ENCODE measurements at regions not wholly inside any gene's neighbourhood (a gene's known extent, or its start where the extent isn't known, plus 50 kb on each side); places are given as distances from the start of the nearest gene placed in this dataset.
"Not testable (repeated sequence)": the region's sequence is repeated elsewhere in the genome, so short reads cannot be mapped to it uniquely, and the experiment has no call there.

DNA sequence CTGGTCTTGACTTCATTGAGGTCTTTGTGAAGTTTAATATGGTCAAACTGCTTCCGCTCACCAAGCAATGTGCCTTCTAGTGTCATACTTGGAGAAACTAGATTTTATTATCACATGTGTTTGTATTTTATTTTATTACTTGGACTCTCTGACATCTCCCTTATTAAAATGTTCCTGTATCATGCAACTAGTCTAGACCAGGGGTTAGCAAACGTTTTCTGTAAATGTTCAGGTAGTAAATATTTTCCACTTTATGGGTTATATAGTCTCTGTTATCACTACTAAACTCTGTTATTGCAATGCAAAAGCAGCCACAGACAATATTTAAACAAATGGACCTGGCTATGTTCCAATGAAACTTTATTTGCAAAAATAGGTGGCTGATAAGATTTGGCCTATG, 443.8 kb downstream of the MID1IP1 start:
- DNase-seq: no peak

GRCh38 chrX:39247536-39247935, 446.3 kb downstream of the MID1IP1 start:
- no peak for DNase-seq

DNA sequence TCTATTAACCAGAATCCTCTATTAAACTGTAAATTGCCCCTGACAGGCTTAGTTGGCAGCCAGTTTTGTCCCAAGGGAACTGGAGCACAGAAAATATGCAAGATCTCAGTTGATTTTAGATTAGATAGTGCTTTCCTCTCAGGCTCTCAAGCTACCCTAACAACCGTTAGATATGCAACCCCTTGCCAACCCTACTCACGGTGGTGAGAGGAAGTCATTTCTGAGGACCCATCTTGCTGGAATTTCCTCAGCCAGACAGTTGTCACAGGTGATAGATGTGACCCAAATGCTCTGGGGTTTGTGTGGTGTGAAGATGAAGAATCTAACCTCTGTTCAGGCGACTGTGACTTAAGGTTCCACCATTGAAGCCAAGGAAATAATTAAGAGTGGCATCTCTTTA, 447.1 kb downstream of the MID1IP1 start:
- no peak for DNase-seq

DNA sequence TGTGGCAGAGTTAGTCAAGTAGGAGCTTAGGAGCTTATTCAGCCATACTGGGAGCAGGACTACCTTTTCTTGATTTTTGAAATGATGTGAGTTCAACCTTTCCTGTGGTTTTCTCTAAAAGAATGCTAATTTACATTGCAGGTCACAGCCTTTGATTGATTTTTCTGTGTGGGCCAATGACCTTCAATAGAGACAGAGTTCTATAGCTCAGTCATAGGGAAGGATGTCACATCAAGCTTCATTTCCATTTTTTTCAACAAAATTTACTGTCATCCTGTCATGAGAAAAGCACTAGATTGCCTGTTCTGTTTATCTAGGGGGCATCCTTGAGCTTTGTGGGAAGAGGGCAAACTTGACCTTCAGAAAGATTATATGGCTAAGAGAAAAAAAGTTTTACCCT, 448.7 kb downstream of the MID1IP1 start:
- no peak for DNase-seq

DNA sequence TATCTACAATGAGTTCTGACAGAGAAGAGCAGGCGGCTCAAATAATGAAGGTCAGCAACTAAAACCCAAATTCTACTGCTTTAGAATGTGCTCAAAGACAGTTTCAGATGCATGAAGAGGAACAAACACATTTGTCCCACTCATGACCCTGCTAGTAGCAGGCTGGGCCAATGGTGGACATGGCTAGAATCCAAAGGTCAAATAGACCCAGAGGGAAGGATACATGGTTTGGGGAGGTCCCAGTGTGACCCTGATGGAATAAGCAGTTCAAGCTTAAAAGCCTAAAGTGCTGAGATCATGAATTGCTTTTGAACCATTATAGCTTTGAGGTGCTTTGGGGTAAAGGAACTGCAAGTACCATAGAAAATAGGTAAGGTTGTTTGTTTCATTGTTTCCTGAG, 450.7 kb downstream of the MID1IP1 start:
- DNase-seq: no peak

DNA sequence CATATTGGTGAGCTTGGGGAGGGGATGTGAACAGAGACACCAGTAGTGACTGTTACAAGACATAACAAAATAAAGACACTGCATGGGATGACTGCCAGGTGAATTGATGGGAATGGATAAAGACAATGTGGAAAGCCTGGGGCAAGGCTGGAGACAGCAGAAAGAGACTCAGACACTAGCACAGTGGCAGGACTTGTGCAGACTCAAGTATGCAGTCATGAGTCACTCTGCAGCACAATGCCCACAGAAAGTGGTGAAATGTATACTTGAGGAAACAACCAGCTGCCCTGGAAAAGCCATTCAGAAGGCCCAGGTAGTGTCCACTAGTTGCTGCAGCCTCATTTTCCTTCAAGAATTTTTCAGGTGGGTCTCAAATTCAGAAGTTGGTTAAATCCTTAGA, 452.3 kb downstream of the MID1IP1 start:
- no peak for DNase-seq

DNA sequence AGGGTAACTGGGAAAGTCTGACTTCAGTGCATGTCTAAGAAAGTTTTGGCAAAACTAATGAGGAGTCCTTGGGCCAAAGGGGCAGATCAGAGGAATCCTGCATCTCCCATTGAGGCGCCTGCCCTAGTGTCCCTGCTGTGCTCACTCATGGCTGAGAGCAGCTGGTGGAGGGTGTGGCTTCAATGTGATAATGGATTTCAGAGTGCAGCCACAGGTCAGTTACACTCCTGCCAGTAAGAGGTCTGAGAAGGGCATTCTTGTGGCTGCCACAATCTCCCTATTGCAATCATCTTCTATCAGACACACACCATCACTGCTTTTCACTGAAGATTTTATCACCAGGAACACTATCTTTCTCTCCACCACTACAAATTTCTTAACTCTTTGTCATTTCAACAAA, 457.1 kb downstream of the MID1IP1 start:
- no peak for DNase-seq

- no peak for DNase-seq
Observed at GRCh38 chrX:39260965-39261364, 459.7 kb downstream of the MID1IP1 start.

DNA sequence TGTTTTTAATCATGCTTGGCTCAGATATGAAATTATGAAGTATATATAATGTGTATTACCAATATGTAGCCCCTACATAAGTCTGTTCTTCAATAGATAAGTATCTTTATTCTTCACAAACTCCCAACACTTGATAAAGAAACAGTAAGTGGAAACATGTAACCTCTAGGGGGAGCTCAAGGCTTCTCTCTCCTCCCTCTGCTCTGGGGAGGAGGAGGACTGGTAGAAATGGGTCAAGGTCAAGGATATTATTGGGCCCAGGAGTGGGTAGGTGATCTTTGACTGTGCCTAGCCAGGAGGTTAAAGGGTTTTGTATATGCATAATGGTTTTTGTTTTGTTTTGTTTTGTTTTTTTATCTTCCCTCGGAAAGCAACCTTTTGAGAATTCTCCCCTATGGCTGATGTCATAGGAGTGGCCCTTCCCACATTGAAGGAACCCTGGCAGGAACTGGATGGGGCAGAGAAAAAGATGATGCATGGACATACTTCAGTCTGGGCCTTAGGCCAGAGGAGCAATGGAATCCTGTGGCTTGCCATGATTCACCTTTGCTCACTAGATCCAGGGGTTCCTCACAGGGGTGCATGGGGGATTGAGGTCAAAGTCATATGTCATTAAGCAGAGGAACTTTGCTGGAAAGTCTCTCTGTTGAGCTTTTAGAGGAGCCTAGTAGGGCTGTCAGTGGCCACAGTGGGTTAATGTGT, 460.3 kb downstream of the MID1IP1 start:
- no peak for DNase-seq

DNA sequence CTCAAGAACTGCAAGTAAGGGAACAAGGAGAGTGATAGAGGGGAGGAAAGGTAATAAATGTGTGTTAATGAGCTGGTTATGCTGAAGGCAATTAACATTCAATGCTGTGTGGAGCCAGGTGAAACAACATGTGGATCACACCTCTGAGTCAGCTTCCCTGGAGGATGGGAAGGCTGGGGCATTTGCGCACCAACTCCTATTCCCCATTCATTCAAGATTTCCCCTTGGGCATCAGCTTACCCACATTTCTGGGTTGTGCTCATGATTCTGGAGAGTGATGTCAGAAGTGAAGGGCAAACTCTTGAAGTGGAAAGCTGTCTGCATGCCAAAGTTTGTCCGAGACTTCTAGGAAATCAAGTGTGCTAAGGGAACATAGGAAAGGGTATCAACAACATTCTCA, 461.4 kb downstream of the MID1IP1 start:
- no peak for DNase-seq

DNA sequence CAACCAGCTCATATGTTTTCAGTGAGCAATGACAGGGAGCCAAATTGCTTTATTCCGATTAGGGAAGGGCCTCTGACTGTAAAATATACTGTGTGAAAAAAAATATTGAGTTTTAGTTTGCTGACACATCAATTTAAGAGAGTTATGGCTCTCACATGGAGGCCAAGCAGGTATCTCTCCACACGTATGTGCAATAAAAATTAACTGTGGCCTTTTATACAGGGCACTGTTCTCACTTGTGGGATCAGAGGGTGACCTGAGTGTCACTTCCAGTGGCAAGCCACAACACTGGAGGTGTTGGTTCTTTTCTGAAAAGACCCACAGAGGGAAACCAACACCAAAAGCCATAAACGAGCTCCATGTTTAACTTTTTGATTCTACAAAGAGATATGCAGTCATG, 462.8 kb downstream of the MID1IP1 start:
- no peak for DNase-seq

- no peak for DNase-seq
Observed at GRCh38 chrX:39267176-39267575, 465.9 kb downstream of the MID1IP1 start.

DNA sequence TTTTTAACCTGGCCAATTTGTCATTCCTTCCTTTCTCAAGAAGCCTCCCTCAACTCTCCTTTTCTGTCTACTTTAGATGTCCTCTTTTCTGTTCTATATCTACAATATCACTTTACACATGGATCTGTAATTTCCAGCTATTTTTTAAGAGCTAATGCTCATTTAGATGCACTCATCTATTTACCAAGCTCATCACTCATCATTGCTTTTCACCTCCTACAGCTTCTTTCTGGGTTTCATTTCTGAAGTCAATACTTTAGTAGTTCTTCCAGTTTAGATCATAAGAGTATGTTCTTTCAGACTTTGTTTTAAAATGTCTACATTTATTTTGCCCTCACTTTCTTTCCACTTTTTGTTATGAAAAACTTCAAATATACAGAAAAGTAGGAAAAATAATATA, 466.9 kb downstream of the MID1IP1 start:
- DNase-seq: no peak

GRCh38 chrX:39275500-39276068, 474.3 kb downstream of the MID1IP1 start:
- no peak for DNase-seq

DNA sequence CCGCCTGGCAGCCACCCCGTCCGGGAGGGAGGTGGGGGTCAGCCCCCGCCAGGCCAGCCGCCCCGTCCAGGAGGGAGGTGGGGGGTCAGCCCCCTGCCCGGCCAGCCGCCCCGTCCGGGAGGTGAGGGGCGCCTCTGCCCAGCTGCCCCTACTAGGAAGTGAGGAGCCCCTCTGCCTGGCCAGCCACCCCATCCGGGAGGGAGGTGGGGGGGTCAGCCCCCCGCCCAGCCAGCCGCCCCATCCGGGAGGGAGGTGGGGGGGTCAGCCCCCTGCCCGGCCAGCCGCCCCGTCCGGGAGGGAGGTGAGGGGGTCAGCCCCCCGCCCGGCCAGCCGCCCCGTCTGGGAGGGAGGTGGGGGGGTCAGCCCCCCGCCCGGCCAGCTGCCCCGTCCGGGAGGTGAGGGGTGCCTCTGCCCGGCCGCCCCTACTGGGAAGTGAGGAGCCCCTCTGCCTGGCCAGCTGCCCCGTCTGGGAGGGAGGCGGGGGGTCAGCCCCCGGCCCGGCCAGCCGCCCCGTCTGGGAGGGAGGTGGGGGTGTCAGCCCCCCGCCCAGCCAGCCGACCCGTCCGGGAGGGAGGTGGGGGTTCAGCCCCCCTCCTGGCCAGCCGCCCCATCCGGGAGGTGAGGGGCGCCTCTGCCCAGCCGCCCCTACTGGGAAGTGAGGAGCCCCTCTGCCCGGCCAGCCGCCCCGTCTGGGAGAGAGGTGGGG, 476.6 kb downstream of the MID1IP1 start:
- not testable (repeated sequence) for DNase-seq

- DNase-seq: no peak
Observed at GRCh38 chrX:39283239-39283638, 482.0 kb downstream of the MID1IP1 start.

DNA sequence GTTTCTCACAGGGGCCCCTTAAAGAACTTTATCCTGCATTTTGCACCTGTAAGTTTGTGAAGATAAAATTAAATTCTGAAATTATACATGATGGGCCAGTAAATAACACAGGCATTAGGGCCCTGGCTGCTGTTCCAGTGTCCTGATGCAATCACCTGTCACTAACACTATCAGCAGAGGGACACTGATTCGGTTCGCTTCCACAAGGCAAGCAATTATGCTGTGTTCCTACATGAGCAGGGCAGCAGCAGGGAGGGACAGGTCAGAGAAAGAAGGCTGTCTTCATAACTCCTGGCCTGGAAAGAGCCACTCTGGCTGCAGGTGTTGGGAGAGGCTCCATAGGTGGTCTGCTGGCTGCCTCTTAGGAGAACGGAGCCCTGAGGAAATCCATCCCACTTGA, 487.3 kb downstream of the MID1IP1 start:
- no peak for DNase-seq

GRCh38 chrX:39289827-39290226, 488.6 kb downstream of the MID1IP1 start:
- no peak for DNase-seq

GRCh38 chrX:39293203-39293602, 491.9 kb downstream of the MID1IP1 start:
- DNase-seq: no peak

DNA sequence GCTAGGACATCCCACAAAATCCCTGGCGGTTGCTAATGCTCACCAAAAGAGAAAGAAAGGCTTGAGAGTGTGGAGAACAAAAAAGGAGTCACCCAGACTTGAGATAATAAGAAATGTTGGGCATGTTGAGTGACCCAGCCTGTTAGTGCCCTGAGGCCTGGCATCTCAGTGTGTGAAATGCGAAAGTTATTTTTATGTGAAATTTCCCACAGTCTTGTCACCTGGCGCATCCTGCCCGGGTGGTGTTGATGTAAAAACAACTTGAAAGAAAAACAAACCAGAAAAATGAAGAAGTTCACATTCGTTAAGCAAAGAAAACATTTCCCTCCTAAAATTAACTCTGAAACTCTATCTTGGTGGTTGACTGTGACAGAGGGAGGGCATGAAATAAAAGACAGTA, 495.2 kb downstream of the MID1IP1 start:
- no peak for DNase-seq

- no peak for DNase-seq
Observed at GRCh38 chrX:39298821-39299220, 497.6 kb downstream of the MID1IP1 start.

DNA sequence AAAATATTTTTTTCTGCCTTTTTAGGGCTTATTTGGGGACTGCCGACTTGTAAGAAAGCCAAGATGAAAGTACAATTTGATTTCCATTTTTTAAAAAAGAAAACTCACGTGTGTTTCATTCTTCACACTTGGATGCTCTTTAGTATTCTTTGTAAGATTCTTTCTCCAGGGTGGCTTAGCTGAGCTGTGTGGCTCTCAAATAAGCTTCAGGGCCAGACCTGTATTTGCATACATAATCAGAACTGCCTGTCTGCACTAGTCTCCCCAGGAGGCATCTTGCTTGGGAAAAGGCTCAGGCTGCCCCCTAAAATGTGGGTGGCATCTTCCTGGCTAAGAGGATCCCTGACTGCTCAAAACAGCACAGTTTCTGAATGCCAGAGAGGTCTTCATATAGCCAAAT, 498.4 kb downstream of the MID1IP1 start:
- no peak for DNase-seq

DNA sequence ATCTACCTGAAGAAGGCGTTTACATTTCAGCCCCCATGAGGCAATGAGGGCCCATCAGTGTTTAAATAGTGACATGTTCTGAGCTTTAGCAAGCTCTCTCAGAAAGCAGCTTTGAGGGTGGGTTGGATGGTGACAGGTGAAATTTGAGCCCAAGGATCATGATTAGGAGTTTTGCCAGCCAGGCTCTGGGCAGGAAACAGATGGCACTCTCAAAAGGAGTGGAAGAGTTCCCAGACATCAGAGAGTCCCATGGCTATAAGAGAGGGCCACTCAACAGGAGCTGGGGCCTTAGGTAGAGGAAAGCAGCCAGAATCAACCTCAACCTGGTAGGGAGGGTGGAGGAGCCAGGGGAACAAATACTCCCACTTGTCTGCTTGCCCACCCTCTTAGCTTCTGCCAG, 499.8 kb downstream of the MID1IP1 start:
- peak; percentile 80 for DNase-seq

DNA sequence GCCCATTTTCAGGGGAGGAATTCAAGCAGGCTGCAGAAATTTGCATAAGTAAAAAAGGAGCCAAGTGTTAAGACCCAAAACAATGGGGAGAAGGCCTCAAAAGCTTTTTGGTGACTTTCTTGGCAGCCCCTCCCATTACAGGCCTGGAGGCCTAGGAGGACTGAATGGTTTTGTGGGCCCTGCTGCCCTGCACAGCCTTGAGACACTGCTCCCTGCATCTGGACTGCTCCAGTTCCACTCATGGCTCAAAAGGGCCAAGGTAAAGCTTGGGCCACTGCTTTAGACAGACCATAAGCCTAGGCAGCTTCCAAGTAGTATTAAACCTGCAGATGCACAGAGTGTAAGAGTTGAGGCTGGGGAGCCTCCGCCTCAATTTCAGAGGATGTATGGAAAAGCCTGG, 501.6 kb downstream of the MID1IP1 start:
- DNase-seq: no peak

DNA sequence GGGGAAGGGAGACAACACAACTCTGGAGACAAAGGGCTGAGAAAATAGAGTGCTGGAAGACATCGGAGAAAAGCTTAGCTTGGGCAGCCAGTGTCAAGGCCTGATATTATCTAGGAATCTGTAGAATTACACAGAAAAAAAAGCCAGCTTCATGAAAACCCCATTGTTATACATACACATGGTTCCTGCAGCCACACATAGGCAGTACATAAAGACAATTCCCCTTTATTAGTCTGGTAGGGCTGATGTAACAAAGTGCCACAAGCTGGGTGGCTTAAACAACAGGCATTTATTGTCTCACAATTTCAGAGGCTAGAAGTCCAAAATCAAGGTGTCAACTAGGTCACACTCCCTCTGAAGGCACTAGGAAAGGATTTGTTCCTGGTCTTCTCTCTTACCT, 503.5 kb downstream of the MID1IP1 start:
- no peak for DNase-seq

Measured in NCI-H2171 (cell line).